COLO829 (cell line): ENCODE measurements at regions not wholly inside any gene's neighbourhood (a gene's known extent, or its start where the extent isn't known, plus 50 kb on each side); places are given as distances from the start of the nearest gene placed in this dataset.

Experiments
- DNase-seq: peaks from one replicate; pipeline ENCODE4 v3.0.0; 2012; ENCODE audit warnings: low spot score

DNA sequence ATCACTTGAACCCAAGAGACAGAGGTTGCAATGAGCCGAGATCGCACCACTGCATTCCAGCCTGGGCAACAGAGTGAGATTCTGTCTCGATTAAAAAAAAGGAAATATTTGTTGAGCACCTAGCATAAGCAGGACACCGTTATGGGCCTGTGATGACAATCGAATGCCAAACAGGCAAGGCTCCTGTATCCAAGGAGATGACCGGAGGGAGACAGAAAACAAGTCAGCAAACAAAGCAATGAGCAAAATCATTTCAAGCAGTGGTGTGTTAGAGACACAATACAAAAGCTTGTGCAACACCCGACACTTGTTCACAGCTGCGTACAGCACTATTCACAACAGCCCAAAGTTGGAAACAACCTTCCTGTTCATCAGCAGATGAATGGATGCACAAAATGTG lies 87.1 kb upstream of the CPEB4 start:
- no peak for DNase-seq

DNA sequence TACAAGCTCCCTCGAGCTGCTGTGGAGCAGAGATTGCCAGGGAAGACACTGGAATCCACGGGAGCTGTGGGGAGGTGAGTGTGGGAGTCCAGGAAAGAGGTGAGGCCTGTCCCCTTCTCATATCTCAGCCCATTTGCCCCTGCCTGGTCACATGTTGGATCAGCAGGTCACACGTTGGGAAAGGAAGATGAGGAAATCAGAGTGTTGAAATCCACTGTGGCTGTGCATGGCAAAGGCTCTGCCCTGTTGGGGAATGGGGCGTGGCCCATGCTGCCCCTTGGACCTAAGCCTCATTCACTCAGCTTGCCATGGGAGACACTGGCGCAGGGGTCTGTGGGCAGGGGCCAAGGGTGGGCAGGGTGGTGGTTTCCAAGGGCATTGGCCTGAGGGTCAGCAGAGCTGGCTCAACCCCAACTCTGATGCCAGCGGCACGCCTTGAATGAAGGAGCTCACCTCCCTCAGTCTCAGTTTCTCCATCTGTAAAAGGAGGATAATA lies 85.4 kb upstream of the CPEB4 start:
- no peak for DNase-seq

DNA sequence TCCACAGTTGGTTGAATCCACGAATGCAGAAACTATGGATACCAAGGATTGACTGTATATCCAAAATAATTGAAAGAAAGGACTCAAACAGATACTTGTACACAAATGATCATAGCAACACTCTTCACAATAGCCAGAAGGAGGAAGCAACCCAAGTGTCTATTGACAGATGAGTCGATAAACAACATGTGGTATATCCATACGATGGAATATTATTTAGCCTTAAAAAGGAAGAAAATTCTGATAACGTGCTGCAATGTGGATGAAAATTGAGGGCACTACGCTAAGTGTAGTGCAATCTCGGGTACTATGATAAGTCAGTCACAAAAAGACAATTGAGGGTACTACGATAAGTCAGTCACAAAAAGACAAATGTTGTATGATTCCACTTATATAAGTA lies 83.6 kb upstream of the CPEB4 start:
- DNase-seq = no peak

DNA sequence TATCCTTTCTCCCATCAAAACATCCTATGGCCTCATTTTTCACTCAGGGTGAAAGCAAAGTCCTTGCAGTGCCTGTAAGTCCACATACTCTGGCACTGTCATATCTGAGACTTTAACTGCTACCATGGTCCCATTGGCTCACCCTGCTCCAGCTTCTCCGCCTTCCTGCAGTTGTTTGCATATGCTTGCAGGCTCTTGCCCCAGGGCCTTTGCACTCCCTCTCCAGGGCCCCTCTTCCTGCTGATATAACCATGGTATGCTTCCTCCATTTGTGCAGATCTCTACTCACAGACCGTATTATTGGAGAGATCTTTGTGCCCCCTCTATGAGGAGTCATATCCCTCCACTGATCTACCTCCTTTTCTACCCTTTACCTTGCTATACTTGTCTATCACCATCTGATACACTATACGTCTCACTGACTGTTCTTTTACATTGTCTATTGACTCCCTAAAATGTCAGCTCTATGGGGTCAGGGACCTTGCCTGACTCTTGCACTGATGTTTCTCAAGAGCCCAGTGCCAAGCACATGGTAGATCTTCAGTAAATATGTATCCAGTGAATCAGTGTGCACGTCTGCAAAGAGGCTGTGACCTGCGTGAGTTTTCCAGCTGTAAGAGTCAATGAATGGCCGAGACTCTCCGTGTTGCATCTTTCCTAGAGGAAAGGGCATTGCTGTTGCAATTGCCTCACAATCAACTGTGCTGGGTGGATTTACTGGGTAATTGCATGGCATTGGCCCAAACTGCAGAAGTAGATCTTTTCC lies 81.7 kb upstream of the CPEB4 start:
- no peak for DNase-seq

- no peak for DNase-seq
These were observed 80.9 kb upstream of the CPEB4 start for GRCh38 chr5:173807181-173807655.

DNA sequence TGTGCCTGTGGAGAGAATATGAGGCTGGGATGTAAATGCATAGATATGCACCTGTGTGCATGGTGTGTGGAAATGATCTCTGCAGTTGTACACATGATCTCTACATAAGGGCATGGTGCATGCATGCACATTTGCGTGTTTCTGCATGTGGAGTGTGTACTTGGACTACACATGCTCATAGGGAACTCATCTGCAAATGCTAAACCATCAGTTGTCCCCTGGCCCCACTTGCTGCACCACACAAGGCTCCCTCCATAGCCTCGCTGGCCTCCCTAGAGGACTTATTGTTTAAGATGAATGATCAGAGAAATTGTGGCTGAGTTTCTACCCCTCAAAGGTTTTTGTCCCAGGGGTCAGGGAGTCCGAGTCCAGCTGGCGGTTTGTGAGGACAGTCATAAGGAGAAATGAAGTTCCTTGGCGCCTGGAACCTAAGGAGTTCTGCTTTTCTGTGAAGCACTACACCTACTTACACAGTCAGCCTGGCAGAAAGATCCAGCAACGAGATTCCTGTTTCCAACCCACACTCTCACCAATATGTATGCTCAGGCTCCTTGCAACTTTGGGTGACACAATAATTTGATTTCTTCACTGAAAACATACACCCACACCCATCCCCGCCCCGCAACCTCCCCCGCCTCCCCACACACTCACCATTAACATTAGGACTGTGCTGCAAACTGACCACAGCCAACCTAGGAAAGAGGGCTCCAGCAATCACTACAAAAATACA lies 79.9 kb upstream of the CPEB4 start:
- no peak for DNase-seq

DNA sequence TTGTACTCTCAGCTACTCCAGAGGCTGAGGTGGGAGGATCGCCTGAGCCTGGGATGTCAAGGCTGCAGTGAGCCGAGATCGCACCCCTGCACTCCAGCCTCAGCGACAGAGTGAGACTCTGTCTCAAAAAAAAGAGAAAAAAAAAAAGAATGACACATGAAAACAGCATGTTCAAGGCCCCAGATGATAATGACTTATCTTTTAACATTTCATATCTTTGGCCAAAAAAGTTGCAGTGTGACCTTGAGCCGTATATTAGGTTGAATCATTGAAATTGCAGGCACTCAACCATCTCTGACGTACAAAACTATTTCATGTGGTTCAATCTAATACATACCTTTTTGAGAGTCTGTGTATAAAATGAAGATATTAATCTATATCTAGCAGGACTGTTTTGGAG lies 79.1 kb upstream of the CPEB4 start:
- no peak for DNase-seq

GRCh38 chr5:173812811-173813550 lies 75.2 kb upstream of the CPEB4 start:
- no peak for DNase-seq

DNA sequence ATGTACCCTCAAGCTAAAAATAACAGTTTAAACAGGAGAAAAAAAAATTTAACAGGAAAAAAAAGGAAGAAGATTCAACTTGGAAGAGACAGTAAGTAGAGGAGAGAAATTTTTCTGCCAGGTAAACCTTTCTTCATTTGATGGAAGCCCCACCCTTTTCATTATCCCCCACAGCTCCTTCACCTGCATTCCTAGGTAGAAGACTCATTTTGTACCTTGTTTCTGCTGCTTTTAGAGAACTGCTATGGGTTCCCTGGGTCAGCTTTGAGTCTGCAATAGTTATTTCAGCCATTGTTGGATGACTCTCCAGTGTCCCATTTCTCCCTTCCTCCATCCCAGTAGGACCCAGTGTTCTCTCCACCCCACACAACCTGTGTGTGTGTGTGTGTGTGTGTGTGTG lies 74.1 kb upstream of the CPEB4 start:
- no peak for DNase-seq

DNA sequence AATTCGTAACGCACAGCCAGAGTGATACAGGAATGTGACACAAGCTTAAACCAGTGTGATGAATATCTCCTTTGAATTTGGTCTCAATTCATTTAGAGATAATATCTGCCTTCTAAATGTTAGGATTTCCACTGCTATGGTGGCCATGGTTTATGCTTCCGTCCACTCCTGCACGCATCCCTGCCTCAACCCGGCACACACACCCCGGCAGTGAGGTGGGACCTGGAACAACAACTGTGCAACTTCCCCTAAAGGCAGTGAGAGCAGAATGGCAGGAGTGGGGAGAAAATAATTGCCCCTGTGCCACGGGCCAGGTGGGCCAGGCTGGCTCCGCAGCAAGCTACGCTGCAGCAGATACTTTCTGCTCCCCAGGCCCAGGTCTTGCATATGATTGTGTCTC lies 72.6 kb upstream of the CPEB4 start:
- DNase-seq = no peak

DNA sequence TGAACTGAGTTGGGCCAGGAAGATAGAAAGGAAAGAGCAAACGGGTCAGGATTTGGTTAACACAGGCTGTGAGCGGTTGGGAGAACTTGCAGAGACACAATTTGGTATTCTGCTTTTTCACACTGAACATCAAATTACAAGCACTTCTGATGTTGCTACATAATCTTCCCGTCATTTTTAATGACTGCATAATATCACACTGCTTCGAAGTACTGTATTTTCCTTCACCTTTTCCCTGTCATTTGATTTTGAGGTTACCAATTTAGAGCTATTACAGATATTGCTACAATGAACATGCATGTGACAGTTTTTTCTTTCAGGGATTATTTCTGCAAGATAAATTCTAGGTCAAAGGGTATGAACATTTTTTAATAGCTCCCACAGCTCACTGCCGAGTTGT lies 71.4 kb upstream of the CPEB4 start:
- no peak for DNase-seq

GRCh38 chr5:173817561-173817960 lies 70.6 kb upstream of the CPEB4 start:
- no peak for DNase-seq

DNA sequence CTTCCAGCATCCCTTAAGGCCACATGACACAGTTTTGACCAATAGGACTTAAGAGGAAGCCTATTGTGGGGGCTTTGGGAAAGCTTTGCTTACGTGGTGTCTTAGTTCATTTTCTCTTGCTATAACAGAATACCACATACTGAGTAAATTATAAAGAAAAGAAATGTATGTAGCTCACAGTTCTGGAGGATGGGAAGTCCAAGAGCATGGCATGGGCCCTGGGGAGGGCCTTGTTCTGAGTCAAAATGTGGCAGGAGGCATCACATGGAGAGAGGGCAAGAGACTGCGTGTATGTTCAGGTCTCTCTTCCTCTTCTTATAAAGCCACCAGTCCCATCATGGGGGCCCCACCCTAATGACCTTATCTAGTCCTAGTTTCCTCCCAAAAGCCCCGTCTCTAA lies 68.6 kb upstream of the CPEB4 start:
- DNase-seq = no peak

- DNase-seq = no peak
These were observed 64.9 kb upstream of the CPEB4 start for GRCh38 chr5:173823274-173823644.

- no peak for DNase-seq
These were observed 64.2 kb upstream of the CPEB4 start for GRCh38 chr5:173823721-173824567.

- no peak for DNase-seq
These were observed 62.8 kb upstream of the CPEB4 start for GRCh38 chr5:173825215-173825865.

GRCh38 chr5:173826086-173826427 lies 62.1 kb upstream of the CPEB4 start:
- no peak for DNase-seq

DNA sequence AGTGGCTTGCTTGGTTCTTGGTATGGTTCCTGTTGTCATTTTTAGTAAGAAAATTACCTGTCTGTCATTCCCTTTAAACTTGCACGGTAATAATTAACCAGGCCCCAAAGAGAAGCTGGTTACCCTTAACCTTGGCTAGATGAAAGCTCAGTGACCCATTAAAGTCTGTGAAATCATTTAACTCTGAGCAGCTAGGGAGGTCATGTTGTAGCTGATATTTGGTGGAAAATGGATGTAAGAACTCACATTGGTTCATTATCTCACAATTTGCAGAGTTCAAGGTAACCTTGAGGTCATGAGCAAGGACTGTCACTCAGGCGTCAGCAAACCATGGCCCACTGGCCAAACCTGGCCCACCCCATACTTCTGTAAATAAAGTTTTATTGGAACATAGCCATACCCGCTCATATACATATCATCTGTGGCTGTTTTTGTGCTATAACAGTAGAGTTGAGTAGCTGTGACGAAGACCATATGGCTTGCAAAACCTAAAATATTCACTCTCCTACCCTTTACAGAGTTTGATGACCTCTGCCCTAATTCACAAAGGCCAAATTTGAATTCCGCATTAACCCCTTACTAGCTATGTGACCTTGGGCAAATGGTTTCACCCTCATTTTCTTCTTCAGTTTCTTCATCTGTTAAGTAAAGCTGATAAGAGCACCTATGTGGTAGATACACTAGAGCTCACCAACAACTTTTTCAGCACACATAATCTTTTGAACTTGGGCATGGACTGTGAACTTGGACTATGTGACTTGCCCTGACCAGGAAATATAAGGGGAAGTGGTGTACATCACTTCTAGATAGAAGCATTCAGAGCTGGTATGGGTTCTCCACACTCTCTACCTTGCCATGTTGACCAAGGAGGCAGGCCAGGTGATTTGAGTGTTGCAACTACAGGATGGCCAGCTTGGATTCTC lies 61.5 kb upstream of the CPEB4 start:
- DNase-seq = no peak

DNA sequence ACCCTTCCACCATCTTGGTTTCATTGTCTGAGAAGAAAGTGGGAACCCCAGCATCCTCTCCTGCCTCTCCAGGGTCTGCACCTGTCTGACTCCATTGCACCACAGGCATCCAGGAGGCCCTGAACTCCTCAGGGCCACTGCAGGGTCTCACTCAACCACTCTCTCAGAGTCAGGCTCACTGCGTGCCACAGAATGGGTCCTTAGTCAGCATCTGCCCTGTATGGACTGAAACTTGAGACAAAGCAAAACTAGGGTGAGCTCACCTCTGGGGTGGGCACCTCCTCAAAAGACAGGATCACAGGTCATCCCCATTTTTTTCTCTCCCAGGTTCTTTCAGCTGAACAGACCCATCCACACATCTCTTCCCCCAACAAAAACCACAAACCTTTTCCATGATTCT lies 59.2 kb upstream of the CPEB4 start:
- no peak for DNase-seq

GRCh38 chr5:173829826-173830225 lies 58.3 kb upstream of the CPEB4 start:
- no peak for DNase-seq
